ENCODE measurements at regions not wholly inside any gene's neighbourhood (a gene's known extent, or its start where the extent isn't known, plus 50 kb on each side); places are given as distances from the start of the nearest gene placed in this dataset.
"Not testable (repeated sequence)": the region's sequence is repeated elsewhere in the genome, so short reads cannot be mapped to it uniquely, and the experiment has no call there.

DNA sequence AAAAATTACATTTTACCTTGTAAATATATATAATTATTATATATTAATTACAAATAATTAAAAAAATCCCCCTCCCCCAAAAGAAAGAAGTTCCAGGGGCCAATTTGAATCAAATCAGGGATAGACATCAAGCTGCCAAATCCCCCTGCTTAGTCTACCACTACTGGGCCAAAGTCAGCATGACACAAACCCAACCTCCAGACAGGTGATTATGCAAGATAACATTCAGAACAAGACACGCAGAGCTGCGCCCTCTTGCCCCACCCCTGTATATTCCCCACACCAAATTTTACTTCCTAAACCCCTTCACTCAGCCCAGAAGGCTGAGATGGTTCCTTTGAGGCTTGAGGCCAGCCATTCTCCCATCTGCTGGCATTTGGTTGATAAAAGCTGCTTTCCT lies 2059.1 kb upstream of the CDH6 start:
- Mint-ChIP-seq H3K9me3 (peaks cover 13 to 19% of the 10 kb centered on the region in 2 donors), H3K27ac (no peak overlapping the region), H3K4me1 (no peaks in the 10 kb centered on the region), H3K36me3 (peaks cover 11% of the 10 kb centered on the region), H3K27me3 (ENCODE audit: low read depth in 2 of 2) (no peaks in the 10 kb centered on the region), H3K4me3 (no peak overlapping the region)
- Histone ChIP-seq H3K27me3 (ENCODE audit: control insufficient read depth, insufficient read depth, low read length) (no peaks in the 10 kb centered on the region), H3K4me3 (ENCODE audit: low read length) (no peak overlapping the region), H3K36me3 (ENCODE audit: control insufficient read depth, insufficient read depth, low read length) (no peaks in the 10 kb centered on the region), H3K9me3 (ENCODE audit: control insufficient read depth, insufficient read depth, low read length) (no peaks in the 10 kb centered on the region), H3K27ac (ENCODE audit: low read length) (no peak overlapping the region), H3K4me1 (ENCODE audit: control insufficient read depth, insufficient read depth, low read length) (no peaks in the 10 kb centered on the region)
- ATAC-seq (no peak), DNase-seq (no peak)
- 78% methylated on average over 2 of the region's 2 CpGs for WGBS (ENCODE audit: insufficient coverage)
- intact Hi-C loops (cut with micrococcal nuclease) = no loop called here
- TF ChIP-seq, protein P1, sequence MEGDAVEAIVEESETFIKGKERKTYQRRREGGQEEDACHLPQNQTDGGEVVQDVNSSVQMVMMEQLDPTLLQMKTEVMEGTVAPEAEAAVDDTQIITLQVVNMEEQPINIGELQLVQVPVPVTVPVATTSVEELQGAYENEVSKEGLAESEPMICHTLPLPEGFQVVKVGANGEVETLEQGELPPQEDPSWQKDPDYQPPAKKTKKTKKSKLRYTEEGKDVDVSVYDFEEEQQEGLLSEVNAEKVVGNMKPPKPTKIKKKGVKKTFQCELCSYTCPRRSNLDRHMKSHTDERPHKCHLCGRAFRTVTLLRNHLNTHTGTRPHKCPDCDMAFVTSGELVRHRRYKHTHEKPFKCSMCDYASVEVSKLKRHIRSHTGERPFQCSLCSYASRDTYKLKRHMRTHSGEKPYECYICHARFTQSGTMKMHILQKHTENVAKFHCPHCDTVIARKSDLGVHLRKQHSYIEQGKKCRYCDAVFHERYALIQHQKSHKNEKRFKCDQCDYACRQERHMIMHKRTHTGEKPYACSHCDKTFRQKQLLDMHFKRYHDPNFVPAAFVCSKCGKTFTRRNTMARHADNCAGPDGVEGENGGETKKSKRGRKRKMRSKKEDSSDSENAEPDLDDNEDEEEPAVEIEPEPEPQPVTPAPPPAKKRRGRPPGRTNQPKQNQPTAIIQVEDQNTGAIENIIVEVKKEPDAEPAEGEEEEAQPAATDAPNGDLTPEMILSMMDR (IDR thresholded peaks at IDR 0.05) = no peak

DNA sequence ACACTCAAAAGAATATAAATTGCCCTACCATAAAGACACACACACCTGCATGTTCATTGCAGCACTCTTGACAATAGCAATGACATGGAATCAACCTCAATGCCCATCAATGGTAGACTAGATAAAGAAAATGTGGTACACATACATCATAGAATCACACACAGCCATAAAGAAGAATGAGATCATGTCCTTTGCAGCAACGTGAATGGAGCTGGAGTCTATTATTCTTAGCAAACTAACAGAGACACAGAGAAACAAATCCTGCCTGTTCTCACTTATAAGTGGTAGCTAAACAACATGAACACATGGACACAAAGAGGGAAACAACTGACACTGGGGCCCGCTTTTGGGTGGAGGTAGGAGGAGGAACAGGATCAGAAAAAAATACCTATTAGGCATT lies 2062.2 kb upstream of the CDH6 start:
- H3K36me3 ChIP-seq (ENCODE audit: control insufficient read depth, insufficient read depth, low read length) = no peaks in the 10 kb centered on the region
- peaks cover 11% of the 10 kb centered on the region for H3K36me3 Mint-ChIP-seq
- no peaks in the 10 kb centered on the region for H3K4me1 Mint-ChIP-seq
- no peak overlapping the region for H3K27ac Mint-ChIP-seq
- H3K27me3 Mint-ChIP-seq (ENCODE audit: low read depth in 2 of 2) = no peaks in the 10 kb centered on the region
- TF ChIP-seq, protein P1 (IDR thresholded peaks at IDR 0.05) = no peak
- H3K27me3 ChIP-seq (ENCODE audit: control insufficient read depth, insufficient read depth, low read length) = no peaks in the 10 kb centered on the region
- intact Hi-C loops (cut with micrococcal nuclease) = no loop called here
- H3K9me3 ChIP-seq (ENCODE audit: control insufficient read depth, insufficient read depth, low read length) = peaks cover 4% of the 10 kb centered on the region
- H3K27ac ChIP-seq (ENCODE audit: low read length) = no peak overlapping the region
- no peak for ATAC-seq
- WGBS (ENCODE audit: insufficient coverage) = 67% methylated on average over 1 of the region's 2 CpGs
- H3K4me3 ChIP-seq (ENCODE audit: low read length) = no peak overlapping the region
- H3K9me3 Mint-ChIP-seq = peaks cover 10 to 16% of the 10 kb centered on the region in 2 donors
- no peak overlapping the region for H3K4me3 Mint-ChIP-seq
- no peaks in the 10 kb centered on the region for H3K4me1 ChIP-seq (ENCODE audit: control insufficient read depth, insufficient read depth, low read length)
- no peak for DNase-seq

DNA sequence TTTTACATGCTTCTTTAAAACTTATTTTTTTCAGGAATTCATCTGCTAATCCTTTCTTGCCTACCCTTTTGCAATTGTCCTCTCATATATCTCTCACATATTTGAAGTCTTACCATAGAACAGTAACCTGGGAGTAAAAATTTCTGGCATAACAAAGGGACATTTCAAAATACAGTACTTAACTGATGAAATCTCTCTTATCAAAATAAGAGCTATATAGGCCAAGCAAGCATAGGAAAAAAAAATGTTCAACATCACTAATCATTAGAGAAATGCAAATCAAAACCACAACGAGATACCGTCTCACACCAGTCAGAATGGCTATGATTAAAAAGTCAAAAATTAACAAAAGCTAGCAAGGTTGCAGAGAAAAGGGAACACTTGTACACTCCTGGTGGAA lies 2062.7 kb upstream of the CDH6 start:
- Mint-ChIP-seq H3K36me3 (peaks cover 11% of the 10 kb centered on the region), H3K4me1 (no peaks in the 10 kb centered on the region), H3K4me3 (no peak overlapping the region), H3K27me3 (ENCODE audit: low read depth in 2 of 2) (no peaks in the 10 kb centered on the region), H3K27ac (no peak overlapping the region), H3K9me3 (peaks cover 9 to 16% of the 10 kb centered on the region in 2 donors)
- H3K4me3 ChIP-seq (ENCODE audit: low read length) = no peak overlapping the region
- TF ChIP-seq, protein P1 (IDR thresholded peaks at IDR 0.05) = no peak
- intact Hi-C loops (cut with micrococcal nuclease) = no loop called here
- no peak for DNase-seq
- H3K27ac ChIP-seq (ENCODE audit: low read length) = no peak overlapping the region
- H3K4me1 ChIP-seq (ENCODE audit: control insufficient read depth, insufficient read depth, low read length) = no peaks in the 10 kb centered on the region
- no peak for ATAC-seq
- no peaks in the 10 kb centered on the region for H3K36me3 ChIP-seq (ENCODE audit: control insufficient read depth, insufficient read depth, low read length)
- WGBS (ENCODE audit: insufficient coverage) = 91% methylated on average over 2 of the region's 2 CpGs
- H3K27me3 ChIP-seq (ENCODE audit: control insufficient read depth, insufficient read depth, low read length) = no peaks in the 10 kb centered on the region
- peaks cover 5% of the 10 kb centered on the region for H3K9me3 ChIP-seq (ENCODE audit: control insufficient read depth, insufficient read depth, low read length)

DNA sequence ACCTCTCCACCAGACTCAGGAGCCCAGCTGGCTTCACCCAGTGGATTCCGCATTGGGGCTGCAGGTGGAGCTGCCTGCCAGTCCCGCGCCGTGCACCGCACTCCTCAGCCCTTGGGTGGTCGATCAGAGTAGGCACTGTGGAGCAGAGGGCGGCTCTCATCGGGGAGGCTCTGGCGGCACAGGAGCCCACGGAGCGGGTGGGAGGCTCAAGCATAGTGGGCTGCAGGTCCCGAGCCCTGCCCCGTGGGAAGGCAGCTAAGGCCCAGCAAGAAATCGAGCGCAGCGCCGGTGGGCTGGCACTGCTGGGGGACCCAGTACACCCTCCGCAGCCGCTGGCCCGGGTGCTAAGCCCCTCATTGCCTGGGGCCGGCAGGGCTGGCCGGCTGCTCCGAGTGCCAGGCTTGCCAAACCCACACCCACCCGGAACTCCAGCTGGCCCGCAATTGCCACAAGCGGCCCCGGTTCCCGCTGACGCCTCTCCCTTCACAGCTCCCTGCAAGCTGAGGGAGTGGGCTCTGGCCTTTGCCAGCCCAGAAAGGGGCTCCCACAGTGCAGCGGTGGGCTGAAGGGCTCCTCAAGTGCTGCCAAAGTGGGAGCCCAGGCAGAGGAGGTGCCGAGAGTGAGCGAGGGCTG lies 2065.8 kb upstream of the CDH6 start:
- H3K27ac ChIP-seq (ENCODE audit: low read length); ATAC-seq; H3K27me3 Mint-ChIP-seq (ENCODE audit: low read depth in 2 of 2); H3K36me3 ChIP-seq (ENCODE audit: control insufficient read depth, insufficient read depth, low read length); intact Hi-C loops (cut with micrococcal nuclease); H3K9me3 ChIP-seq (ENCODE audit: control insufficient read depth, insufficient read depth, low read length); H3K4me3 ChIP-seq (ENCODE audit: low read length); H3K9me3 Mint-ChIP-seq; H3K4me1 ChIP-seq (ENCODE audit: control insufficient read depth, insufficient read depth, low read length); H3K27ac Mint-ChIP-seq; H3K27me3 ChIP-seq (ENCODE audit: control insufficient read depth, insufficient read depth, low read length); H3K4me3 Mint-ChIP-seq; H3K4me1 Mint-ChIP-seq; DNase-seq: not testable (repeated sequence)
- peaks cover 11% of the 10 kb centered on the region for H3K36me3 Mint-ChIP-seq
- WGBS (ENCODE audit: insufficient coverage) = 94% methylated on average over 32 of the region's 32 CpGs

DNA sequence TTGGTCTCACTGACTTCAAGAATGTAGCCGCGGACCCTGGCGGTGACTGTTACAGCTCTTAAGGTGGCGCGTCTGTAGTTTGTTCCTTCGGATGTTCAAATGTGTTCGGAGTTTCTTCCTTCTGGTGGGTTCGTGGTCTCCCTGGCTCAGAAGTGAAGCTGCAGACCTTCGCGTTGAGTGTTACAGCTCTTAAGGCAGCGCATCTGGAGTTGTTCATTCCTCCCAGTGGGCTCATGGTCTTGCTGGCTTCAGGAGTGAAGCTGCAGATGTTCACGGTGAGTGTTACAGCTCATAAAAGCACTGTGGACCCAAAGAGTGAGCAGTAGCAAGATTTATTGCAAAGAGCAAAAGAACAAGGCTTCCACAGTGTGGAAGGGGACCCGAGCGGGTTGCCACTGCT lies 2067.0 kb upstream of the CDH6 start:
- H3K27ac ChIP-seq (ENCODE audit: low read length); intact Hi-C loops (cut with micrococcal nuclease); H3K4me3 Mint-ChIP-seq; H3K9me3 ChIP-seq (ENCODE audit: control insufficient read depth, insufficient read depth, low read length); H3K36me3 ChIP-seq (ENCODE audit: control insufficient read depth, insufficient read depth, low read length); DNase-seq; H3K27me3 ChIP-seq (ENCODE audit: control insufficient read depth, insufficient read depth, low read length); H3K4me3 ChIP-seq (ENCODE audit: low read length); ATAC-seq; H3K4me1 ChIP-seq (ENCODE audit: control insufficient read depth, insufficient read depth, low read length); H3K4me1 Mint-ChIP-seq; H3K27ac Mint-ChIP-seq; H3K27me3 Mint-ChIP-seq (ENCODE audit: low read depth in 2 of 2): not testable (repeated sequence)
- peaks cover 11% of the 10 kb centered on the region for H3K36me3 Mint-ChIP-seq
- peaks cover 11 to 12% of the 10 kb centered on the region in 2 donors for H3K9me3 Mint-ChIP-seq
- 92% methylated on average over 14 of the region's 14 CpGs for WGBS (ENCODE audit: insufficient coverage)
